T-helper 2 cell treated with Interferon-gamma antibody and Interleukin-4, amounts not matched to agents 100 ng/mL and 5 ng/mL, for 36 hours (primary cell): ENCODE measurements at regions not wholly inside any gene's neighbourhood (a gene's known extent, or its start where the extent isn't known, plus 50 kb on each side); places are given as distances from the start of the nearest gene placed in this dataset.
"Not testable (repeated sequence)": the region's sequence is repeated elsewhere in the genome, so short reads cannot be mapped to it uniquely, and the experiment has no call there.

Source experiments
- intact Hi-C: fragments of 100-400 bp; cut with micrococcal nuclease; formaldehyde crosslinking; loops from one replicate; pipeline ENCODE4 v1.15.1; 2023

- intact Hi-C loops = no loop called here
These were observed 168.0 kb downstream of the RPIA start for GRCh38 chr2:88859461-88859860.

- intact Hi-C loops = no loop called here
These were observed 169.1 kb downstream of the RPIA start for GRCh38 chr2:88860421-88861075.

GRCh38 chr2:88865801-88866371, 174.4 kb downstream of the RPIA start:
- intact Hi-C loops = no loop called here

DNA sequence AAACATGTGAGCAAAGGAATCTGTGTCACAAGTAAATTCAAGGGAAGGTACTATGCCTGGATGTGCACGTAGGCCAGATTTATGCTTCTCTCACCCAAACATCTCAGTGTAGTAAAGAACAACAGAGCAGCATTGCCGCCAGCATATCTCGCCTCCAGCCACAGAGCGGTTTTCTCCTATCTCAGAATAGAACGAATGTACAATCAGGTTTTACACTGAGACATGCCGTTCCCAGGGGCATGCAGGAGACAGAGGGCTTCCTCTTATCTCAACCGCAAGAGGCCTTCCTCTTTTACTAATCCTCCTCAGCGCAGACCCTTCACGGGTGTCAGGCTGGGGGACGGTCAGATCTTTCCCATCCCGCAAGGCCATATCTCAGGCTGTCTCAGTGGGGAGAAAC, 175.3 kb downstream of the RPIA start:
- intact Hi-C loops = no loop called here

DNA sequence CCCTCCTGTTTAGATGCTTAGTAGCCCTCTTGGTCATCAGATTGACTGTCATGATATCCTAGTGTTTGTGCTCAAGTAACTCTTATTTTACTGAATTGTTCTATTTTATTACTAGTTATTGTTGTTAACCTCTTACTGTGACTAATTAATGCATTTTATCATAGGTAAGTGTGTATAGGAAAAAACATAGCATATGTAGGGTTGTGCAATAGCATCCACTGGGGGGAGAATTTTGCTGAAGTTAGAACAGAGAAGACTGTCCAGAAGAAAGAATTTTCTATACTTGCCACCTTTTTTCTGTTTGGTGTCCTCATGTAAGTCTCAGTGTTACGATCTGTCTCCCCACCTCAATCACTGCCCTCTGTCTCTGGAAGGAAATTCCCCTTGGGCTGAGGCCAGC, 177.4 kb downstream of the RPIA start:
- intact Hi-C loops = no loop called here

GRCh38 chr2:88870267-88870839, 178.9 kb downstream of the RPIA start:
- intact Hi-C loops = loop anchor here (5.0 kb wide), 1 partner anchor 133 kb away; no protein-coding TSS in a partner anchor

- intact Hi-C loops = loop anchor here (5.0 kb wide), 1 partner anchor 134 kb away; no protein-coding TSS in a partner anchor
These were observed 179.9 kb downstream of the RPIA start for GRCh38 chr2:88871336-88871735.

DNA sequence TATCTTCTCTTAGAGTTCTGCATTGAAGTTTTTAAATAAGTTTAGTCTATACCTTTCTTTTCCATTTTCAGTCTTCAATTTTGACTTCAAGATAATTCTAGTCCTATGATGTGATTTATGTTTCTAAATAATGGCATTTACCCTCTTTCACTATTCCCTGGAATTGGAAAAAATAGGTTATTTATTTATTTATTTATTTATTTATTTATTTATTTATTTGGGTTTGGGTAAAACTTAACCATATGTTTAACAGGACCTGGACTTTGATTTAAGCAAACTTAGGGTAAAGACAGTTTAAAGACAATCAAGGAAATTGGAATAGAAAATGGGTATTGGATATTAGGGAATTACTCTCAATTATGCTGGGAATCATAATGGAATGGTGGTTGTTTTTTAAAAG, 182.1 kb downstream of the RPIA start:
- intact Hi-C loops = loop anchor here (5.0 kb wide), 1 partner anchor 136 kb away; no protein-coding TSS in a partner anchor

- intact Hi-C loops = loop anchor here (5.0 kb wide), 1 partner anchor 137 kb away; no protein-coding TSS in a partner anchor
These were observed 182.7 kb downstream of the RPIA start for GRCh38 chr2:88874063-88874657.

GRCh38 chr2:88875736-88876135, 184.3 kb downstream of the RPIA start:
- intact Hi-C loops = no loop called here

GRCh38 chr2:88880441-88880953, 189.0 kb downstream of the RPIA start:
- intact Hi-C loops = loop anchor here (1.0 kb wide), 1 partner anchor 39 kb away; no protein-coding TSS in a partner anchor

GRCh38 chr2:88885275-88885674, 193.8 kb downstream of the RPIA start:
- intact Hi-C loops = no loop called here

DNA sequence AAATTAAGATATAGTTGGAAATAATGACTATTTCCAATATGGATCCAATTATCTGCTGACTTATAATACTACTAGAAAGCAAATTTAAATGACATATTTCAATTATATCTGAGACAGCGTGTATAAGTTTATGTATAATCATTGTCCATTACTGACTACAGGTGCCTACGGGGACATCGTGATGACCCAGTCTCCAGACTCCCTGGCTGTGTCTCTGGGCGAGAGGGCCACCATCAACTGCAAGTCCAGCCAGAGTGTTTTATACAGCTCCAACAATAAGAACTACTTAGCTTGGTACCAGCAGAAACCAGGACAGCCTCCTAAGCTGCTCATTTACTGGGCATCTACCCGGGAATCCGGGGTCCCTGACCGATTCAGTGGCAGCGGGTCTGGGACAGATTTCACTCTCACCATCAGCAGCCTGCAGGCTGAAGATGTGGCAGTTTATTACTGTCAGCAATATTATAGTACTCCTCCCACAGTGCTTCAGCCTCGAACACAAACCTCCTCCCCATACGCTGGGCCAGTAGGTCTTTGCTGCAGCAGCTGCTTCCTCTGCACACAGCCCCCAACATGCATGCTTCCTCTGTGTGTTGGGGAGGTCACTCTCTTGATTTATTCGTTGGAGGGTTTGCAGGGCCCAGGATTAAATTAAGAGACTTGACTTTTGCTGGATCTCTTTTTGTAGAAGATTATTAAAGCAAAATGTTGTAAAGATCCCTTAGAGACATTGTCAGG, 194.4 kb downstream of the RPIA start:
- intact Hi-C loops = no loop called here

- intact Hi-C loops = not testable (repeated sequence)
These were observed 196.0 kb downstream of the RPIA start for GRCh38 chr2:88887466-88887865.

GRCh38 chr2:88892207-88892606, 200.7 kb downstream of the RPIA start:
- intact Hi-C loops = no loop called here

- intact Hi-C loops = no loop called here
These were observed 201.3 kb downstream of the RPIA start for GRCh38 chr2:88892788-88893187.

GRCh38 chr2:88896971-88897370, 205.5 kb downstream of the RPIA start:
- intact Hi-C loops = no loop called here

DNA sequence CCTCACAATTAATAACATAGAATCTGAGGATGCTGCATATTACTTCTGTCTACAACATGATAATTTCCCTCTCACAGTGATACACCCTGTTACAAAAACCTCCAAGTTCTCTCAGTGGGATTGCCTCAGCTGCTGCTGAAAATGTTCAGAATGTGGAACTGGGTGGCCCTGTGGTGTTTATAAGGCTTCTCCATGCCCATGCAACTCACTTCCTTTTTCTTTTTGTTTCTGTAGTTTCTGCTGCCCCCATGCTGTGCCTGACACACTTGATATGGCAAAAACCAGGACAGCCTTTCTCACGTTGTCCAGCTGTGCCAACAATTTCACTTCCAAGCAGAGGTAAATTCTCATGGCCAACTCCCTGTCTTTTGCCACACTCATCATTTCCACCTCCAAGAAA, 206.2 kb downstream of the RPIA start:
- intact Hi-C loops = no loop called here

GRCh38 chr2:88903749-88904353, 212.4 kb downstream of the RPIA start:
- intact Hi-C loops = no loop called here

- intact Hi-C loops = no loop called here
These were observed 221.8 kb downstream of the RPIA start for GRCh38 chr2:88913280-88913679.
